ENCODE measurements at regions not wholly inside any gene's neighbourhood (a gene's known extent, or its start where the extent isn't known, plus 50 kb on each side); places are given as distances from the start of the nearest gene placed in this dataset.

DNA sequence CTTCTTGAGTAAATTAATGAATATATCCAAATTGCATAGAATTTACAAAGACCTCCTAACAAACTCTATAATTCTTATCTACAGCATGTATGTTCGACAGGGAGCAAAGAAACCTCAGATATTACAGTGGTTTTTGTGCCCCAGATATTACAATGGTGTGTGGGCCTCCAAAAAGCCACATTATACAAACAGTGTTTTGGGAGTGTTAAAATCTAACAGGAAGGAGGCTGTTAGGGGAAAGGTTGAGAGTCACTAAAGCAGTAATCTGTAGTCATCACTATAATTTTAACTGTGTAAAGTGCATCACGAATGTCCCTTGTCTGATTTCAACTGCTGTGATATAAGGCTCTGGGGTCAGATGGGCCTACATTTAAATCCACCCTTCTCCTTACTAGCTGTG lies 400.2 kb upstream of the C16orf82 start:
- TF ChIP-seq, protein P1, sequence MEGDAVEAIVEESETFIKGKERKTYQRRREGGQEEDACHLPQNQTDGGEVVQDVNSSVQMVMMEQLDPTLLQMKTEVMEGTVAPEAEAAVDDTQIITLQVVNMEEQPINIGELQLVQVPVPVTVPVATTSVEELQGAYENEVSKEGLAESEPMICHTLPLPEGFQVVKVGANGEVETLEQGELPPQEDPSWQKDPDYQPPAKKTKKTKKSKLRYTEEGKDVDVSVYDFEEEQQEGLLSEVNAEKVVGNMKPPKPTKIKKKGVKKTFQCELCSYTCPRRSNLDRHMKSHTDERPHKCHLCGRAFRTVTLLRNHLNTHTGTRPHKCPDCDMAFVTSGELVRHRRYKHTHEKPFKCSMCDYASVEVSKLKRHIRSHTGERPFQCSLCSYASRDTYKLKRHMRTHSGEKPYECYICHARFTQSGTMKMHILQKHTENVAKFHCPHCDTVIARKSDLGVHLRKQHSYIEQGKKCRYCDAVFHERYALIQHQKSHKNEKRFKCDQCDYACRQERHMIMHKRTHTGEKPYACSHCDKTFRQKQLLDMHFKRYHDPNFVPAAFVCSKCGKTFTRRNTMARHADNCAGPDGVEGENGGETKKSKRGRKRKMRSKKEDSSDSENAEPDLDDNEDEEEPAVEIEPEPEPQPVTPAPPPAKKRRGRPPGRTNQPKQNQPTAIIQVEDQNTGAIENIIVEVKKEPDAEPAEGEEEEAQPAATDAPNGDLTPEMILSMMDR (IDR thresholded peaks at IDR 0.05; ENCODE audit: low read depth, low read length): no peak
- no peaks in the 10 kb centered on the region for H3K4me1 ChIP-seq (ENCODE audit: low read depth)
- H3K4me3 ChIP-seq: no peak overlapping the region
- DNase-seq (ENCODE audit: low read depth in 1 of 2, low spot score in 1 of 2): no peak
- H3K27ac ChIP-seq: no peak overlapping the region
- H3K36me3 ChIP-seq: no peaks in the 10 kb centered on the region
- H3K9me3 ChIP-seq (ENCODE audit: low read depth): no peaks in the 10 kb centered on the region
- no peaks in the 10 kb centered on the region for H3K27me3 ChIP-seq

- H3K4me1 ChIP-seq (ENCODE audit: low read depth): no peaks in the 10 kb centered on the region
- no peak for DNase-seq (ENCODE audit: low read depth in 1 of 2, low spot score in 1 of 2)
- TF ChIP-seq, protein P1 (IDR thresholded peaks at IDR 0.05; ENCODE audit: low read depth, low read length): no peak
These were observed 399.4 kb upstream of the C16orf82 start for GRCh38 chr16:26667307-26667706.

DNA sequence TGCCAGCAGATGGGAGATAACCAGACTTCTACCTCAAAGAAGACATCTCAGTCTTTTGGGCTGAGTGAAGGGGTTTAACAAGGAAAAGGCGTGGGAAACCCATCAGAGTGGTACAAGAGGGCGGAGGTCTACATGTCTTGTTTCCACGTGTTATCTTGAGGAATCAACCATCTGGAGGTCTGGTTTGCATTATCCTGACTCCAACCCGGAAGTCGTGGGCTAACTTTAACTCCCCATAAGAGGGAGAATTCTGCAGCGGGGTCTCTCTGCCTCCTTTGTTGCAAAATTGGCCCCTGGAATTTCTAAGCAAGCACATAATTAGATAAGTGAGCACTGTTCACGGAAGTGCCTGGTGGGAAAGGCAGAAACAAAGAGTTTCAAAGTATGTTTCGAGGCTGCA lies 398.7 kb upstream of the C16orf82 start:
- H3K4me3 ChIP-seq: no peak overlapping the region
- no peak overlapping the region for H3K27ac ChIP-seq
- TF ChIP-seq, protein P1 (IDR thresholded peaks at IDR 0.05; ENCODE audit: low read depth, low read length): no peak
- no peaks in the 10 kb centered on the region for H3K27me3 ChIP-seq
- no peaks in the 10 kb centered on the region for H3K9me3 ChIP-seq (ENCODE audit: low read depth)
- no peaks in the 10 kb centered on the region for H3K4me1 ChIP-seq (ENCODE audit: low read depth)
- DNase-seq (ENCODE audit: low read depth in 1 of 2, low spot score in 1 of 2): peak in 1 of 2 donors; percentile 5
- H3K36me3 ChIP-seq: no peaks in the 10 kb centered on the region

More at GRCh38 chr16:26667307-26667706, 399.4 kb upstream of the C16orf82 start:
- no peak overlapping the region for H3K27ac ChIP-seq
- no peaks in the 10 kb centered on the region for H3K27me3 ChIP-seq
- H3K36me3 ChIP-seq: no peaks in the 10 kb centered on the region
- H3K9me3 ChIP-seq (ENCODE audit: low read depth): no peaks in the 10 kb centered on the region
- no peak overlapping the region for H3K4me3 ChIP-seq

DNA sequence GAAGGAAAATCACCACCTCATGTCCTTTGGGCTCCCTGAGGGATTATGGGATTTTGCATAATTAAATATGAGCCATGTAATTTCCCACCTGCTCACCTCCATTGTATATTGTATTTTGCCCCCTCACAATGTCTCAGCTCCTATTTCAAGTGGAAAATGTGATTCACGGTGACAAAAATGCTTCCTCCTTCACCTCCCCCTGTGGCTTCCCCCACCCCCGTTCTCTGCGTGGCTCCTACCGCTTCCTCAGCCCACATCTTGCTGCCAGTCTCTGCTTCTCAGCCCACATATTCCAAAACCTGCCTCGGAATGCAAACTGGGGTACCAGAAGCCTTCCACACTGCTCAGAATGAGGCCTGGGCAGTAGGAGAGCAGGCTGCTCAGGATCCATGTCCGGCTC lies 394.5 kb upstream of the C16orf82 start:
- Histone ChIP-seq H3K4me3 (no peak overlapping the region), H3K36me3 (no peaks in the 10 kb centered on the region), H3K4me1 (ENCODE audit: low read depth) (no peaks in the 10 kb centered on the region), H3K9me3 (ENCODE audit: low read depth) (no peaks in the 10 kb centered on the region), H3K27me3 (no peaks in the 10 kb centered on the region), H3K27ac (no peak overlapping the region)
- TF ChIP-seq, protein P1 (IDR thresholded peaks at IDR 0.05; ENCODE audit: low read depth, low read length): no peak
- DNase-seq (ENCODE audit: low read depth in 1 of 2, low spot score in 1 of 2): no peak

GRCh38 chr16:26673011-26673410 lies 393.7 kb upstream of the C16orf82 start:
- Histone ChIP-seq H3K4me1 (ENCODE audit: low read depth) (peaks cover under 1% of the 10 kb centered on the region), H3K36me3 (no peaks in the 10 kb centered on the region), H3K4me3 (no peak overlapping the region), H3K27ac (no peak overlapping the region), H3K27me3 (no peaks in the 10 kb centered on the region), H3K9me3 (ENCODE audit: low read depth) (no peaks in the 10 kb centered on the region)
- DNase-seq (ENCODE audit: low read depth in 1 of 2, low spot score in 1 of 2): no peak
- TF ChIP-seq, protein P1 (IDR thresholded peaks at IDR 0.05; ENCODE audit: low read depth, low read length): no peak

DNA sequence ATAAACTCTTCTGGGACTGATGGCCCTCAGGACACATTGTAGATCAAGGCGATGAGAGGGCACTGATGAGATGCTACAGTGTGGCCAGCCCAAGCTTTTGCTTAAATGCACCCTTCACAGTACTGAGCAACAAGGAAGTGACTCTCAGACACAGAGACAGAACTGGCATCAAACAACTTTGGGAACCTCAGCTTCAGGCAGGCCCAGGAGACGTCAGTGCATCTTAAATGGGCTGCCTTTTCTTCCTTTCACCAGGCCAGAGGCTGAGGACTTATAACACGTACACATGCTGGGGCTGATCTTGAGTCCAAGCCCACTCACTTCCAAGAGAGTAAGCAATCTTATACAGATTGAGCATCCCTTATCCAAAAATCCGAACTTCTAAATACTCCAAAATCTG lies 386.1 kb upstream of the C16orf82 start:
- no peaks in the 10 kb centered on the region for H3K9me3 ChIP-seq (ENCODE audit: low read depth)
- TF ChIP-seq, protein P1 (IDR thresholded peaks at IDR 0.05; ENCODE audit: low read depth, low read length): no peak
- no peak overlapping the region for H3K27ac ChIP-seq
- H3K4me3 ChIP-seq: no peak overlapping the region
- H3K4me1 ChIP-seq (ENCODE audit: low read depth): peaks cover 2% of the 10 kb centered on the region
- no peaks in the 10 kb centered on the region for H3K36me3 ChIP-seq
- no peaks in the 10 kb centered on the region for H3K27me3 ChIP-seq
- DNase-seq (ENCODE audit: low read depth in 1 of 2, low spot score in 1 of 2): no peak
